Activated naive CD8-positive, alpha-beta T cell treated with anti-CD3 and anti-CD28 coated beads, Interleukin-2, amount 10 ng/mL, durations not matched to agents 7 days and 5 days (primary cell): ENCODE measurements at regions not wholly inside any gene's neighbourhood (a gene's known extent, or its start where the extent isn't known, plus 50 kb on each side); places are given as distances from the start of the nearest gene placed in this dataset.

Source experiments
- ATAC-seq: fragments of 150-1000 bp; cut with Tn5 transposase; one replicate; pipeline ENCODE4 v1.10.0; 2021; ENCODE audit warnings: low read depth, moderate library complexity
- POLR2A ChIA-PET: fragments of 350-600 bp; sonication (Branson Sonifier 250); formaldehyde crosslinking; loops from one replicate; lab custom pipeline; 2021; ENCODE audit warnings: antibody characterized with exemption; lab: Charles Lee
- DNase-seq: peaks from one replicate; pipeline ENCODE4 v3.0.0; 2021
- H3K27ac Mint-ChIP-seq: one replicate; pipeline ENCODE4 v1.8.0; 2022; ENCODE audit warnings: mild to moderate bottlenecking, mixed read lengths
- H3K27me3 Mint-ChIP-seq: one replicate; pipeline ENCODE4 v1.8.0; 2022; ENCODE audit warnings: mild to moderate bottlenecking, moderate library complexity, mixed read lengths
- H3K36me3 Mint-ChIP-seq: one replicate; pipeline ENCODE4 v1.8.0; 2021; ENCODE audit warnings: mild to moderate bottlenecking, mixed read lengths
- H3K4me1 Mint-ChIP-seq: one replicate; pipeline ENCODE4 v1.8.0; 2021; ENCODE audit warnings: mixed read lengths
- H3K4me3 Mint-ChIP-seq: one replicate; pipeline ENCODE4 v1.8.0; 2022; ENCODE audit warnings: mild to moderate bottlenecking, moderate library complexity, mixed read lengths
- H3K9me3 Mint-ChIP-seq: one replicate; pipeline ENCODE4 v1.8.0; 2021; ENCODE audit warnings: mixed read lengths

DNA sequence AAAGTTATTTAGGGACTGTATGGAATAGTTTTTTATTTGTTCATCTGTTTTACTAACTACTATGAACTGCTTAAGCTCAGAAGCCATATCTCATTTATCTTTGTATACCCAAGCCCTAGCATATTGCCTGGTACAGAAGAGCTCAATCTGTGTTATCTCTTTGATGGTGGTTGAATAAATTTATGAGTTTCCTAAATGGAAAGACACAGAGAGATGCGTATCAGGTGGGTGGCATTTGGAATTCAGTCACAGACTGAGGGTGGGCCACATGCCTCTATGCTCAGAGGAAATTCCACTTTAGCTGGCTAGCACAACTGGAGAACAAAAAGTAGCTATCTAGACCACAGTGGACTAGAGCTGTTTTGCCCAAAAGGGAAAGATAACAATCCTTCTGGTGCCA lies 145.5 kb downstream of the SLC6A15 start:
- no peaks in the 10 kb centered on the region for H3K27me3 Mint-ChIP-seq
- no peaks in the 10 kb centered on the region for H3K36me3 Mint-ChIP-seq
- DNase-seq: no peak
- no peaks in the 10 kb centered on the region for H3K4me1 Mint-ChIP-seq
- no peak for ATAC-seq
- POLR2A ChIA-PET: no interaction called here
- H3K4me3 Mint-ChIP-seq: no peak overlapping the region
- no peaks in the 10 kb centered on the region for H3K9me3 Mint-ChIP-seq
- no peak overlapping the region for H3K27ac Mint-ChIP-seq

GRCh38 chr12:84766375-84766774 lies 146.2 kb downstream of the SLC6A15 start:
- H3K4me1 Mint-ChIP-seq: no peaks in the 10 kb centered on the region
- H3K9me3 Mint-ChIP-seq: no peaks in the 10 kb centered on the region
- ATAC-seq: no peak
- no peaks in the 10 kb centered on the region for H3K36me3 Mint-ChIP-seq
- no peak overlapping the region for H3K4me3 Mint-ChIP-seq
- H3K27ac Mint-ChIP-seq: no peak overlapping the region
- no peak for DNase-seq
- H3K27me3 Mint-ChIP-seq: no peaks in the 10 kb centered on the region
- POLR2A ChIA-PET: no interaction called here

GRCh38 chr12:84764001-84764400 lies 148.6 kb downstream of the SLC6A15 start:
- no peaks in the 10 kb centered on the region for H3K4me1 Mint-ChIP-seq
- POLR2A ChIA-PET: no interaction called here
- DNase-seq (no peak), ATAC-seq (no peak)
- H3K27me3 Mint-ChIP-seq: no peaks in the 10 kb centered on the region
- no peak overlapping the region for H3K4me3 Mint-ChIP-seq
- no peak overlapping the region for H3K27ac Mint-ChIP-seq
- no peaks in the 10 kb centered on the region for H3K36me3 Mint-ChIP-seq
- H3K9me3 Mint-ChIP-seq: peaks cover 1% of the 10 kb centered on the region

- Mint-ChIP-seq H3K27ac (no peak overlapping the region), H3K27me3 (no peaks in the 10 kb centered on the region), H3K4me3 (no peak overlapping the region), H3K9me3 (peaks cover 1% of the 10 kb centered on the region), H3K4me1 (no peaks in the 10 kb centered on the region), H3K36me3 (no peaks in the 10 kb centered on the region)
- ATAC-seq: no peak
- POLR2A ChIA-PET: no interaction called here
- DNase-seq: no peak
Measured at GRCh38 chr12:84763107-84763506, 149.5 kb downstream of the SLC6A15 start.

- ATAC-seq (no peak), DNase-seq (no peak)
- Mint-ChIP-seq H3K4me1 (no peaks in the 10 kb centered on the region), H3K9me3 (peaks cover 1% of the 10 kb centered on the region), H3K27ac (no peak overlapping the region), H3K4me3 (no peak overlapping the region), H3K27me3 (no peaks in the 10 kb centered on the region), H3K36me3 (no peaks in the 10 kb centered on the region)
- POLR2A ChIA-PET: no interaction called here
Measured at GRCh38 chr12:84760091-84760865, 152.3 kb downstream of the SLC6A15 start.

- DNase-seq: no peak
- Mint-ChIP-seq H3K27ac (no peak overlapping the region), H3K27me3 (no peaks in the 10 kb centered on the region), H3K36me3 (no peaks in the 10 kb centered on the region), H3K9me3 (peaks cover 1% of the 10 kb centered on the region), H3K4me1 (no peaks in the 10 kb centered on the region), H3K4me3 (no peak overlapping the region)
- ATAC-seq: no peak
- POLR2A ChIA-PET: no interaction called here
Measured at GRCh38 chr12:84757978-84758377, 154.6 kb downstream of the SLC6A15 start.

DNA sequence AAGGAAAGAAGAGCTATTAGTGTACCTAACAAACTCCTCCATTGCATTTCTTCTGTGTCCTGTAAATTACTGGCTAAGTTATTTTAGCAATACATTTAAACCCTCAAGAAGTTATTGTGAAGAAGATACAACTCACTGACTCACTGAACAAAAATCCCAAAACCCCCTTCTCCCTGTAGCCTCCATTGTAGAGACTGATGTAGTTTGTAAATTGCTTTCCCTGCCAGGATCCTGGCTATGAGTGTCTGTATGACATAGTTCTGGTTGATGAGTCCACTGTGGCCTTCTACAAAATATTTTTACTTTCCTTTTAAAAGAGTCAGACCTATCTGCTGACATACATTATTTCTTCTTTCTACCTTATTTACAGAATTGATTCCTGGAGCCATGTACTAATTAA lies 155.6 kb downstream of the SLC6A15 start:
- POLR2A ChIA-PET: no interaction called here

GRCh38 chr12:84745127-84745526 lies 167.5 kb downstream of the SLC6A15 start:
- Mint-ChIP-seq H3K36me3 (no peaks in the 10 kb centered on the region), H3K9me3 (no peaks in the 10 kb centered on the region), H3K27me3 (no peaks in the 10 kb centered on the region), H3K27ac (no peak overlapping the region), H3K4me1 (no peaks in the 10 kb centered on the region), H3K4me3 (no peak overlapping the region)
- DNase-seq (no peak), ATAC-seq (no peak)
- POLR2A ChIA-PET: no interaction called here

More for the DNA sequence above, 155.6 kb downstream of the SLC6A15 start:
- Mint-ChIP-seq H3K27ac (no peak overlapping the region), H3K36me3 (no peaks in the 10 kb centered on the region), H3K27me3 (no peaks in the 10 kb centered on the region), H3K4me3 (no peak overlapping the region), H3K4me1 (no peaks in the 10 kb centered on the region), H3K9me3 (peaks cover 1% of the 10 kb centered on the region)
- ATAC-seq (no peak), DNase-seq (no peak)

DNA sequence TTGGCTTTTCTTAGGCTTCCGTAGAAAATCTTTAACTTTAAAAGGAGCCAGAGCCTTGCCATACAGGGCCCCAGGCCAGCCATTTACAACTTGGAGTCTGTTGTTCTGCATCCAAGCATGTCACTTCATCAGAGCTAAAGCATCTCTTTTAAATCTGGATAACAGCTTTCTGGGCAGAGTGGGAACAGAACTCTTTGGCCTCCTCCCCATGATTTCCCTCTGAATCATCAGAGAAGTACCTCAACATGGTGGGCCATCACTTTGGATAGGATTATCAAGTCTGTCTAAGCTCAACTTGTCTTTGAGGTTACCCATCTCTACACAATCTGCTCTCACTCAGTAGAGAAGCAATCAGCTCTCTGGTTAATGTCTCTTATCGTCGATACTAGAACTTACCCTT lies 170.9 kb downstream of the SLC6A15 start:
- H3K4me3 Mint-ChIP-seq: no peak overlapping the region
- H3K27me3 Mint-ChIP-seq: no peaks in the 10 kb centered on the region
- ATAC-seq (no peak), DNase-seq (no peak)
- POLR2A ChIA-PET: no interaction called here
- no peaks in the 10 kb centered on the region for H3K36me3 Mint-ChIP-seq
- no peaks in the 10 kb centered on the region for H3K4me1 Mint-ChIP-seq
- no peaks in the 10 kb centered on the region for H3K9me3 Mint-ChIP-seq
- no peak overlapping the region for H3K27ac Mint-ChIP-seq

GRCh38 chr12:84741031-84741430 lies 171.6 kb downstream of the SLC6A15 start:
- no peaks in the 10 kb centered on the region for H3K4me1 Mint-ChIP-seq
- H3K4me3 Mint-ChIP-seq: no peak overlapping the region
- POLR2A ChIA-PET: no interaction called here
- ATAC-seq (no peak), DNase-seq (no peak)
- no peaks in the 10 kb centered on the region for H3K36me3 Mint-ChIP-seq
- no peaks in the 10 kb centered on the region for H3K27me3 Mint-ChIP-seq
- no peaks in the 10 kb centered on the region for H3K9me3 Mint-ChIP-seq
- H3K27ac Mint-ChIP-seq: no peak overlapping the region

GRCh38 chr12:84740602-84741001 lies 172.0 kb downstream of the SLC6A15 start:
- no peak for ATAC-seq
- no peak for DNase-seq
- Mint-ChIP-seq H3K9me3 (no peaks in the 10 kb centered on the region), H3K36me3 (no peaks in the 10 kb centered on the region), H3K27me3 (no peaks in the 10 kb centered on the region), H3K4me1 (no peaks in the 10 kb centered on the region), H3K4me3 (no peak overlapping the region), H3K27ac (no peak overlapping the region)
- POLR2A ChIA-PET: no interaction called here

DNA sequence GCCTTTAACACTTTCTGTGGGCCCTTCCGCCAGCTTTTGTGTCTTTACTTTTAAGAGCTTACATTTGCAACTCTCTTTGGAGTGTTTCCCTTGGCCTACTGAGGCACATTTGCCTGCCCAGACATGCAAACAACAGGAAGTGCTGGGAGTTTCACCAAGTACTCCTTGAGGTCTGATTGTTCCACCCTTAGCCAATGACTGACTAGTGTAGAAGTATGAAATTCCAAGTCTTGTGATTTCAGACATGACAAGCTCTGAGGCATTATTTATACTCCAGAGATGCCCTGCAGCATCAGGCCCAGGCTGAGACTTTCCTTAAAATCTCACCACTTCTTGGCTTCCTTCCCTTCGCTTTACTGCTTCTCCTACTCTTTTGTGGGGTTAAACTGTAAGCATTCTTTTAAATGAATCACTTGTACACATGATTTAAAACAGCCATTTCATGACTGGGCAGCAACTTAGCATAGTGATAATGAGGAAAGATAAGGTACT lies 174.1 kb downstream of the SLC6A15 start:
- POLR2A ChIA-PET: no interaction called here
- Mint-ChIP-seq H3K27me3 (no peaks in the 10 kb centered on the region), H3K4me1 (no peaks in the 10 kb centered on the region)

DNA sequence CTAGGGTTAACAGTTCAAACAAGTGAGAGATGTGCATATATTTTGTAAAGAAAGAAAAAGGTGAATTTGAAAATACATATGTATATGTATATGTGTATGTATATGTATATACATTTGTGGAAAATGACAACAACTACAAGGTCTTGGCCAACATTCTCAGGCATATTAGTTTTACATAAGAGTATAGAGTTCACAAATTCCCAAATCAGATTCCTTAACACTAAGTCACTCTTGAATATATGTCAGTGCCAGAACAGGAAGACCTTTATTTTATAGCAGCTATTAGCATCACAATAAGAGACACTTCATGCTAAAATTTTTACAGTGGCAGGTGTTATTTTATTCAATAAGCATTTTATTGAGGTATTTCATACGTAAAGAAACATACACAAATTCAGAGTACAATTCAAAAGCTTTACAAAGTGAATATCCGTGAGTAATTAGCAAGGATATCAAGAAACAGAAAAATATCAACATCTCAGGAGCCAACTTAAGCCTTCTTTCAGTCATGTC lies 179.7 kb downstream of the SLC6A15 start:
- H3K9me3 Mint-ChIP-seq: no peaks in the 10 kb centered on the region
- no peak overlapping the region for H3K27ac Mint-ChIP-seq
- POLR2A ChIA-PET: no interaction called here
- no peaks in the 10 kb centered on the region for H3K4me1 Mint-ChIP-seq
- no peak overlapping the region for H3K4me3 Mint-ChIP-seq
- H3K27me3 Mint-ChIP-seq: no peaks in the 10 kb centered on the region
- ATAC-seq (no peak), DNase-seq (no peak)
- no peaks in the 10 kb centered on the region for H3K36me3 Mint-ChIP-seq

More for the DNA sequence above, 174.1 kb downstream of the SLC6A15 start:
- DNase-seq (no peak), ATAC-seq (no peak)
- Mint-ChIP-seq H3K27ac (no peak overlapping the region), H3K9me3 (no peaks in the 10 kb centered on the region), H3K4me3 (no peak overlapping the region), H3K36me3 (no peaks in the 10 kb centered on the region)

DNA sequence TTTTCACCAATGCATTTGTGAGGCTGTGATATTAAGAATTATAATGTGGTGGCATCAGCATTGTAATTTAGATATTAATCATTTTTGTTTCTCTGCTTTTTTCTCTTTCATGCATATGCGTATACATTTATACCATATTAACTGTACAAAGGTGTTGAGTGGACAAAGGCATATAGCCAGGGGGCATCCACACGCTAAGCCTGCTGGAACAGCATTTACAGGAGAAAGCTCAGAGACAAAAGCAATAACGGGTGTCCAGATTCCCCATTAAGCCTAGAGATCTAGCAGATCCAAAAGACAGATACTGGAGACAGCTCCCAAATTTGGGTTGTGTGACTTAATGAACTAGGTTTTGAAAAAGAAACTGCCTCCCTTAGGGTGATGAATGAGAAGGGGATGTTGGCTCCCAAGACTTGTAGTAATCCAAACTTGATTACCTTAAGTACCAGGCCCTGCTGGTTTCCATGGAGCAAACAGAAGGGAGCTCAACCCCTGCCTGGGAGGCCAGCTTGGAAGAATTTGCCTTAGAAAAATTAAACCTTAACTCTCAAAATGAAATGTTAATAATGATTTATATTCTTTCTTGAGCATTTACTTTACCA lies 181.9 kb downstream of the SLC6A15 start:
- DNase-seq (no peak), ATAC-seq (no peak)
- no peaks in the 10 kb centered on the region for H3K9me3 Mint-ChIP-seq
- no peaks in the 10 kb centered on the region for H3K36me3 Mint-ChIP-seq
- POLR2A ChIA-PET: no interaction called here
- H3K4me3 Mint-ChIP-seq: no peak overlapping the region
- H3K27me3 Mint-ChIP-seq: no peaks in the 10 kb centered on the region
- no peak overlapping the region for H3K27ac Mint-ChIP-seq
- no peaks in the 10 kb centered on the region for H3K4me1 Mint-ChIP-seq
